HG03469 (cell line): ENCODE measurements at regions not wholly inside any gene's neighbourhood (a gene's known extent, or its start where the extent isn't known, plus 50 kb on each side); places are given as distances from the start of the nearest gene placed in this dataset.

Experiments
- ATAC-seq: cut with Tn5 transposase; IDR thresholded peaks from one replicate; pipeline ENCODE4 v1.9.1; 2021; ENCODE audit warnings: mild to moderate bottlenecking, moderate library complexity, moderate number of reproducible peaks; ENCODE audit not compliant: unreplicated experiment

DNA sequence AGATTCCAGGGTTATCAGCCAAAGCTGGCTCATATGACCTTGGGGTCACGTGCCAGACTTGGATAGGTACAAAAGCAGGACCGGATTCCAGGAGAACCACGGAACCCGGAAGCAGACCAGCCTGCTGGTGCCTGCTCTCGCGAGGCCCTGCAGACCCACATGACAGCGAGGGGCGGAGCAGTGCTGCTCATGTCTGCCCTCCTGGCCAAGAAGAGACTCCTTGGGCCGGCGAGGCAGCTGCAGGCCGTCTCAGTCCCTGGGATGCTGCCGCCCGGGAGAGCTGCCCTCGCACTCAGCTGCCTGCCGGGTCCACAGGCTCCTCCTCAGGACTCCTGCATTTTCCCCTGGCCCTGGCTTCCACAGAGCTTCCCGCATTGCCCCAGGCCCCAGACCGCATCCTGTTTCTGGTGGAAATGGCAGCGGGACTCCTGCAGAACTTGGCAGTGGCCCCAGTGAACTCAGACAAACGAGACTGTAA is 739.5 kb downstream of the SOCS6 start:
- no peak for ATAC-seq

DNA sequence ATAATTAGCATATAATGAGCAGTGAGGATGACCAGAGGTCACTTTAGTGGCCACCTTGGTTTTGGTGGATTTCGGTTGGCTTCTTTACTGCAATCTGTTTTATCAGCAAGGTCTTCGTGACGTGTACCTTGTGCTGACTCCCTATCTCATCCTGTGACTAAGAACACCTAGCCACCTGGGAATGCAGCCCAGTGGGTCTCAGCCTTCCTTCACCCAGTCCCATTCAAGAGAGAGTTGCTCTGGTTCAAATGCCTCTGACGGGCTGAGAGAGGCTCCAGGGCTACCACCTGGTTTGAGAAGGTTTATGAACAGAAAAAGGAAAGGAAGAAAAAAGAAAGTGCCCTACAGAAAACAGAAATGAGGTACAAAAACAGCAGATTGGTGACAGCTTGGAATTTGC is 738.7 kb downstream of the SOCS6 start:
- no peak for ATAC-seq

- ATAC-seq, result no peak
Observed at GRCh38 chr18:71025505-71026225, 736.8 kb downstream of the SOCS6 start.

- no peak for ATAC-seq
Observed at GRCh38 chr18:71022389-71022788, 733.5 kb downstream of the SOCS6 start.

DNA sequence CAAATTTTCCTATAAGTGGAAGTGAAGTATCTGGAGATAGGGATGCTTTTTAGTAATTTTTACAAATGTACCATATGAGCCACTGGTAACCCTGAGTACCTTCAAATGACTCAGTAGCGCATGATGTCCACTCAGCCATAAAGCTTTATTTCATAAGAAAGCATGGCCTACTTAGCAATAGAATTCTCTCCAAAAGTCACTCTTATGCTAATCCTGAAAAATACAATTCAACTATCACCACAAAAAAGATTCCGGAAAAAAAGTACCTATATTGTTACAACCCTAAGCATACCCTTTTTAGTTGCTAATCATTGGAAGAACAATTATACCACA is 732.2 kb downstream of the SOCS6 start:
- no peak for ATAC-seq

DNA sequence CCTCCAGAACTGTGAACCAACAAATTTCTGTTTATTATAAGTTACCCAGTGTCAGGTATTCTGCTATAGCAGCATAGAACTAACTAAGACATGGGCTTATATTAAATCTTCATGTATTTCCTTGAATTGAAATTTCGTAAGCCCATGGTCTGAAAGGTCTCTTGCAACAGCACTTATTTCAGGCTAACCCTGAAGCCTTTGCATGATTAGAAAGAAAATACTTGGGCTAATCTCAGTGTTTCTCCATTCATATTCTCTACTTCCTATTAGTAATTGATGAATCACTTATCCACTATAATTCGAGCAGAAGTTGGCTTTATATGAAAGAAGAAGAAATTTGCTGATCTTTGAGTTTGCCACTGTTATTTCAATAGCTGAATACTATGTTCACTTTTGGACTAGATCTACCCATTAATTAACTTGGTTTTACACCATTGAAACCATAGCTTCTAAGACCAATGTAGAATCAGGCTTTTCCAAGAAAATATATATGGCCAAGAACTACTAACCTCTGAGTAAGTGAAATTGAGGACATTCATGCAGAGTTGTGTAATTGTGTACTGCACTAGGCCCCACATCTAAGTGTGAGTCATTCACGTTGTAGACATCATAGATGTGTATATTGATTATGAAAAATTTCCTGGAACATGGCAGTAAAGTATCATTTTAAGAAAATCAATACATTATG is 731.6 kb downstream of the SOCS6 start:
- ATAC-seq, result no peak

DNA sequence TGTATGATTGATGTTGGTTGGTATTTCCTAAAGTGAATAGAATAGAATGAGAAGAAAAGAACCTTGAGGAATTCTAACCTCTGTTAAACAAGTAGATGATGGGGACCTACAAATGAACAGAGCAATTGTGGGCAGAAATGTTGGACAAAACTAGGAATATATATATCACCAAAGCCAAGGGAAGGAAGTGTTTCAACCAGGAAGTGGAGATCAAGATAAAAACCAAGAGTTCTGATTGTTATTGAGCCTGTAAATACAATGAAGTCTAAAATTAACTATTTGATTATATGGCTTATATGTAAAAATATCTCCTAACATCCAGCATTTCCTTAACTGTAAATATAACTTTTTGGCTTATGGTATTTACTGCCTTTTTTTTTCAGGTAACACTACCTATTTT is 730.0 kb downstream of the SOCS6 start:
- no peak for ATAC-seq

- no peak for ATAC-seq
Observed at GRCh38 chr18:71012789-71013188, 723.9 kb downstream of the SOCS6 start.

GRCh38 chr18:71011389-71011788 is 722.5 kb downstream of the SOCS6 start:
- no peak for ATAC-seq

DNA sequence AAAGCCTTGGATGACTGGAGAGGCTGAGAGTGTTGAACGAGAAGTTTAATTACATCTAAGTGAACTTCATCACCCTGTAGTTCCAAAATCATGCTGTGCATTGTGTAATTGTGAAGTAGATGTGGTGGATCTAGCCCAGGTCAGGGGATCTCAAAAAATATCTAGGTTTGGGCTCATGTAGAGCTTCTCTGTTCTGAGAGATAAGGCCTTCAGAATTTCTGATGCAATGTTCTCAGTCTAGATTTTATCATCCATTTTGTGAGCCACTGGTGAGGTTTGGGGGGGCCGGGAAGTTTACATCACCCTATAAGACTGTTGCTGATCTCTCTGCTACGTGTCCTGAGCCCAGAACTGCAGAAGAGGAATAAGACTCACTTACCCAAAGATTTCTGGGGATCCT is 719.4 kb downstream of the SOCS6 start:
- no peak for ATAC-seq

- no peak for ATAC-seq
Observed at GRCh38 chr18:71001597-71001996, 712.8 kb downstream of the SOCS6 start.

DNA sequence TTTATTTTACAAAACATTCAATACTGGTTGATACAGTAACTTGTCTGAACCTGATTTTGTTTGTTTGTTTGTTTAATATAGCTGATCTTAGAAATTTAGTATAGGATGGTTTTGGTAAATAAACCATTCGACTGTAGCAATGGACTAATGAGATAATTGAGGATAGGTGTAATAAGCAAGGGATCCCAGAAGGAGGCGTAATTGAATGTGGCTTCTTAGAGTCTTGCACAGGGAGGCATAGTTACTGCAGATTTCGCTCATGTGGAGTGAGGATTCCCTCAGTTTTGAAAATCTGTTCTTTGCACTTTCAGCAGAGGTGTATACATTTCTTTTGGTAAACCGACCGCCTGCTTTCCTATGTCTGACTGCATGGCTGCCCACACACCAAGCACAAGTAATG is 709.6 kb downstream of the SOCS6 start:
- no peak for ATAC-seq

DNA sequence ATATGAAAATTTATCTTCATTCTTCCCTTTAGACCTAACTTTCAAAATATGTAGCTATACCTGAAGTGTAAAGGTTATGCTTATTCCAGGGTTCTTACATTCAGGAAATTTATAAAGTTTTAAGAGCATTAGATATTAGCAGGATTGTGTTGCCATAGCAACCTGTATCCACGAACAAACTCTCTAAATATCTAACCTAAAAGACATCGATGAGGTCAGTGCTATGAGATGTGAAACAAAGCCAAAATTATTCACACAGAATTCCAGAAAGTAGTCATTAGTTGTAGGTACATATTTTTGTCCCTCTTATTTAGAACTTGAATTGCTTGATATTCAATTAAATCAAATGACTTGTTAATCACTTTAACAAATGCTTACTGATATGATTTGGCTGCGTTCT is 705.3 kb downstream of the SOCS6 start:
- ATAC-seq, result no peak

DNA sequence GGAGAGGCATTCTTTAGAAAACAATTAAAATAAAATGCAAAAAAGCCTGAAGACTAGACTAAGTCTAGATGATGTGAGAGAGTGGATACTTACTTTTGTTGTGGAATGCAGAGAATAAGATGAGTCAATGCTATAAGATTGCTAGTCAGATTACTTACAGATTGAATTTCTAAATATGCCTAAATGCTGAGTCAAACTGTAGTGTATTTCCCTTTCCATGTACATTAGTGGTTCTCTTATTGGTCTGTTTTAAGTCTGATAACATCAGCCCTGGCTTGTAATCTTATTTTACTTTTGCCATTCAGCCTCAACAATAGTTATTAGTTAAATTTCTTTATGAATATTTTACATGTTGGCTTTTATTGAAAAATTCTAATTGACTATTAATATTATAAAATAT is 702.7 kb downstream of the SOCS6 start:
- no peak for ATAC-seq

- ATAC-seq, result no peak
Observed at GRCh38 chr18:70985948-70986347, 697.1 kb downstream of the SOCS6 start.

DNA sequence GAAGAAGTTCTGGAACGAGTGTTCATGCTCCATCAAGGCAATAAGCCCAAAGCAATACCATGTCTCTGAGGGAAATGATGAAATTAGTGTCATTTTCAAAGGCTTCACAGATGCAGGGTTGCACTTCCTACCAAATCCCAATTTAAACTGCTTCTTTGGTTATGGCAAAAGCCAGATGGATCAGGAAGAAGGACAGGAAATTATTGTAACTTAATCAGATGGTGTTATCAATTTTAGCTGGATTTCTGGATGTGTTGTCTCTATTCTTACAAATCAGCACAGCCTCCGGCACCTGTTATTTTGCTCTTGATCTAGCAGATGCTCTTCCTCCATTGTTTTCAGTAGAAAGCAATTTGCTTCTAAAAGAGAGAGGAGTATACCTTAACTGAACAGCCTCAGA is 693.4 kb downstream of the SOCS6 start:
- no peak for ATAC-seq

DNA sequence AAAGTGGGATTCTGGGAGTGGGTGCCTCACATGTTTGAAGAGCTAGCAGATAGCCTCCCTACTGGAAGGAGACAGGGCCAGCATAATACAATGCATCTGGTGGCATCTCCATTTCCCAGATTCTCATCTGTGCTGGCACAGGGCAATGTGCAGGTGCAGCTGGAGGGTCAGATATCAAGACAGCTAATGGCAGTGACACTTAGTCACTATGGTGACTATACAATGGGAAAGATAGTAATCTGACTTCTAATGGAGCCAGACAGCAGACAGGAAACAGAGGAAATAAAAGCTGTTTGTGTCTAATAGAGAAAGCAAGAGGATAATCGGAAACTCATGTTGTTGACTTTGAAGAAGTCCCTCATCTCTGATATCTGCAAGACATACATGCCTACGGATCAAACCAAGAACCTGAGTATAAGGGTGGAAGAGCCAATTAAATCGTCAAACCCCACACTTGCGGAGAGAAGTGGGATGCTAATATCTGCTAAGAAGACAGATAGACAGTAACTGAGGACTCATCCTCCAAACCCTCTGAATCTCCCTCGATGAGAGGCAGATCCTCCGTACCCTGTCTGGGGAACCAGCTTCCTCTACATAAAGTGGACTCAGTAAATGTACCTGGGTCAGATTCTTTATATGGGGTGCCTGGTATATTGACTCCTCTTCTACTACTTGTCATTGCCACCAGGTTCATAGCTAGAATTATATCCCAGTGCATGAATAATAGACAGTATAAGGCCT is 692.7 kb downstream of the SOCS6 start:
- ATAC-seq, result no peak

- ATAC-seq, result no peak
Observed at GRCh38 chr18:70973626-70974025, 684.8 kb downstream of the SOCS6 start.

DNA sequence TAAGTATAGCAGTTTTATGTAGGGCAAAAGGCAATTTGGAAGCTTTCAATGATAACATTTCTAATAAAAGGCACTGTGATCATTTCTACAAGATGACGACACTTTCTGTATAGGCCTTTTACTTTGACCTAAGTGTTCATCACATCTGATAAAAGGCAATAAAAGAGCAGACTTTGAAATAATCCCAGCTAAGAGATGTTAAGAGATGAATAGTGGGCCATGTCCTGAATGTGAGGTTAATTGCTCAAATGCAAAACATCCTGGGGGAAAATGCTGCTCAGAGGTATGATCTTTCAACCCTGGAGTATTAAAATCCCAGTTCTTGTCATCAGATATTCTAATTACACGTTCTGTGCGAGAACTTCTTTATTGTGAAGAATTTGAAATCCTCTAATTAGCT is 677.6 kb downstream of the SOCS6 start:
- no peak for ATAC-seq

DNA sequence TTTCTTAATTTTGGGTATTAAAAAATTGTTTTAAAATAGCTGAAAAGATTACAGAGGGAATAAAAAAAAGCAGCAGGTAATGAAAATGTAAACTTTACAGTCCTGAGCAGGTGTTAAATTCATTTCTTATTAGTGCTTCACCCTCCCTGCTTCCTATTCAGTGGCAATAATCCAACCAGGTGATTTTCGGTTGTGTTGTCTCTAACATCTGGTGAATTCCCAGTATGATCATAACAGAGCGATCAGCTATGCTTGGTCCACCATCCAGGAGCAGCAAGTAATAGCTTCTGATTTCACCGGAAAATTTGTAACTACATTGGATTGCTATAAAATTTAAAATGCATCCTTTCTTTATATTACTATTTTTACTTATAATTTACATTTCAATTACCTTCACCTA is 673.1 kb downstream of the SOCS6 start:
- no peak for ATAC-seq

- ATAC-seq, result no peak
Observed at GRCh38 chr18:70956554-70956953, 667.7 kb downstream of the SOCS6 start.

DNA sequence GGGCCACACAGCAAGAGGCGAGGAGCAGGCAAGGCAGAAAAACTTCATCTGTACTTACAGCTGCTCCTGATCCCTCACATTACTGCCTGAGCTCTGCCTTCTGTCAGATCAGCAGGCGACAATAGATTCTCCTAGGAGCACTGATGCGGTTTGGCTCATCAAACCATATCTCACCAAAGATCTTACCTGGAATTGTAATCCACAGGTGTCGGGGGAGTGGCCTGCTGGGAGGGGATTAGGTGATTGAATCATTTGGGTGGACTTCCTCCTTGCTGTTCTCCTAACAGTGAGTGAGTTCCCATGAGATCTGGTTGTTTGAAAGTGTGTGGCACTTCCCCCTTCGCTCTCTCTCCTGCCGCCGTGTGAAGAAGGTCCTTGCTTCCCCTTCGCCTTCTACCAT is 647.3 kb downstream of the SOCS6 start:
- no peak for ATAC-seq
